AG04449 (cell line): ENCODE measurements at regions not wholly inside any gene's neighbourhood (a gene's known extent, or its start where the extent isn't known, plus 50 kb on each side); places are given as distances from the start of the nearest gene placed in this dataset.

ENCODE experiments used
- CTCF ChIA-PET: fragments of 350-600 bp; formaldehyde crosslinking; extraction: SDS; loops from one replicate; lab custom pipeline; 2021; ENCODE audit warnings: antibody characterized with exemption; lab: Yijun Ruan, JAX
- POLR2A ChIA-PET: fragments of 400-600, 350-600 bp; formaldehyde crosslinking; extraction: SDS; loops from one replicate; lab custom pipeline; 2020; ENCODE audit warnings: antibody characterized with exemption, inconsistent platforms; lab: Yijun Ruan, JAX
- DNase-seq: peaks from one replicate; pipeline ENCODE4 v3.0.0-alpha.2; 2010; ENCODE audit warnings: low read depth, low spot score
- H3K4me3 ChIP-seq: 2 replicates; pipeline ENCODE4 v1.5.1; 2011; ENCODE audit warnings: low read depth, mild to moderate bottlenecking, control low read depth, low read length
- TF ChIP-seq, protein P1 (sequence below): IDR thresholded peaks from one replicate; pipeline ENCODE4 v1.5.1; 2011; ENCODE audit warnings: mild to moderate bottlenecking, moderate library complexity, low read length, control low read depth, inconsistent platforms; ENCODE audit not compliant: insufficient read depth; ENCODE audit errors: missing control alignments

DNA sequence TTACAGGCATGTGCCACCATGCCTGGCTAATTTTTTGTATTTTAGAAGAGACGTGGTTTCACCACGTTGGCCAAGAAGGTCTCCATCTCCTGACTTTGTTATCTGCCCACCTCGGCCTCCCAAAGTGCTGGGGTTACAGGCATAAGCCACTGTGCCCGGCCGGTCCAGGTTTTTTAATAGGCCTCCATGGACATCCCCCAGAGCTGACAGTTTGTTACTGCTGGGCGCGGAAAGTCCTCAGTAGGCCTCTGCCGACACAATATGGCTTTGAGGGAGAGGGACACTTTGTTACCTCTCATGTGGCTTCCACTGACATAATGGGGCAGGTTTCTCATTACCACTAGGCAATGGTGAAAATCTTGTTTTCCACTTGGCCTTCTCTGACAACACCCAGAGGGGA lies 152.0 kb downstream of the WNT7A start:
- TF ChIP-seq, protein P1, sequence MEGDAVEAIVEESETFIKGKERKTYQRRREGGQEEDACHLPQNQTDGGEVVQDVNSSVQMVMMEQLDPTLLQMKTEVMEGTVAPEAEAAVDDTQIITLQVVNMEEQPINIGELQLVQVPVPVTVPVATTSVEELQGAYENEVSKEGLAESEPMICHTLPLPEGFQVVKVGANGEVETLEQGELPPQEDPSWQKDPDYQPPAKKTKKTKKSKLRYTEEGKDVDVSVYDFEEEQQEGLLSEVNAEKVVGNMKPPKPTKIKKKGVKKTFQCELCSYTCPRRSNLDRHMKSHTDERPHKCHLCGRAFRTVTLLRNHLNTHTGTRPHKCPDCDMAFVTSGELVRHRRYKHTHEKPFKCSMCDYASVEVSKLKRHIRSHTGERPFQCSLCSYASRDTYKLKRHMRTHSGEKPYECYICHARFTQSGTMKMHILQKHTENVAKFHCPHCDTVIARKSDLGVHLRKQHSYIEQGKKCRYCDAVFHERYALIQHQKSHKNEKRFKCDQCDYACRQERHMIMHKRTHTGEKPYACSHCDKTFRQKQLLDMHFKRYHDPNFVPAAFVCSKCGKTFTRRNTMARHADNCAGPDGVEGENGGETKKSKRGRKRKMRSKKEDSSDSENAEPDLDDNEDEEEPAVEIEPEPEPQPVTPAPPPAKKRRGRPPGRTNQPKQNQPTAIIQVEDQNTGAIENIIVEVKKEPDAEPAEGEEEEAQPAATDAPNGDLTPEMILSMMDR: no peak
- ChIA-PET POLR2A (no interaction called here), CTCF (no interaction called here)
- no peak overlapping the region for H3K4me3 ChIP-seq
- no peak for DNase-seq

DNA sequence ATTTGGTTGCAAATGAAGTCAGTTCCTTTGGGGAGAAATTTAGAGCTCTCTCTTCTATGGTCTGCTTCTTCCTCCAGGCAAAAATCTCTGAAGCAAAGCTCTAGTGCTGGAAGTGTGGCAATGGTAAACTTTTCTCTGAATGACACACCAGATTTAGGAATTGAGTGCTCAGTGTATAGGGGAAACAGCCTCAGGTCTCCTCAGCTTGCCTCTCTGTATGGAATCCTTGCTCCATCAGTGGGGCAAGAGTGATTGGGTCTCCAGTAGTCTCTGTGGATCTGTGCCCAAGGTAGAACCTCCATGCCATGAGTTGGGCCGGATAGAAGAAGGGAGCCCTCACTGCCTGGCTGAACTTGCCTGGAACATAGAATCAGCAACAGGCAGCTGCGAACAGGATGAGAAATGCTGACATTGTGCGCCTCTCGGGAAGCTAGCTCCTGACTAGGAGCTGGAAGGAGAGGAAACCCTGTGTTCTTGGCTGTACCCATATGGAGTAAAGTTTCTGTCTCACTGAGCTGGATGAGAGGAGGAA lies 156.1 kb downstream of the WNT7A start:
- H3K4me3 ChIP-seq: no peak overlapping the region
- ChIA-PET POLR2A (no interaction called here), CTCF (interaction anchor here (1.2 kb wide), 1 partner anchor 73 kb away, joined by 3 read pairs; no protein-coding TSS in a partner anchor)
- DNase-seq: no peak
- TF ChIP-seq, protein P1: no peak

DNA sequence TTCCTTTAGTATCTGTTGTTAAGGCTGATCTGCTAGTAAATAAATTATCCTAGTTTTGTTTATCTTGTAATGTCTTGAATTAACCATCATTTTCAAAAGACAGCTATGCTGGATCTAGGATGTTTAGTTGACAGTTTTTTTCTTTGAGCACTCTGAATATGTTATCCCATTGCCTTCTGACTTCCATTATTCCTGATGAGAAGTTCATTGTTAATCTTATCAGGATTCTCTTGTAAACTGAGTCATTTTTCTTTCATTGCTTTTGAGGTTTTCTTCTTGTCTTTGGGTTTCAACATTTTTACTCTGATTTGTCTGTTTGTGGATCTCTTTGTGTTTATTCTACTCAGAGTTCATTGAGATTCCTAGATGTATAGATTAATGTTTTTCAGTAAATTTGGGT lies 157.7 kb downstream of the WNT7A start:
- ChIA-PET CTCF (no interaction called here), POLR2A (no interaction called here)
- no peak overlapping the region for H3K4me3 ChIP-seq
- TF ChIP-seq, protein P1: no peak
- no peak for DNase-seq

DNA sequence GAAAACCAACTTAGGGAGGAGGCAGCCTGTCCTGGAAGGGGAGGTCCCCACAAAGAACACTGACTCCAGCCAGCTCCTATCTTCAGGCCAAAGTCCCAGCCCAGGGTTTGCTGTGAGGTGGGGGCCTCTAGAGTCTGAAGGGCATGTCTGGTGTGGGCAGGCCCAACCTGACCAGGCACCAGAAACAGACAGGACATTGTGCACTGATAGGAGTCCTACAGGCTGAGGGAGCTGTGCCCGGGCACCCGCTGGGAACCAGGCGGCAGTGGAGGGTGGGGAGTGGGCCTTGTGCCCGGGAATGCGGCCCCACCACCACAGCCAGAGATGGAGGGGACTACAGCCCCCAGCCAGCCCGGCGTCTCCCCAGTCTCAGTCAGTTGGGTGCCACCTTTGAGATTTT lies 161.4 kb downstream of the WNT7A start:
- TF ChIP-seq, protein P1: no peak
- ChIA-PET POLR2A (no interaction called here), CTCF (no interaction called here)
- DNase-seq: no peak
- H3K4me3 ChIP-seq: no peak overlapping the region

DNA sequence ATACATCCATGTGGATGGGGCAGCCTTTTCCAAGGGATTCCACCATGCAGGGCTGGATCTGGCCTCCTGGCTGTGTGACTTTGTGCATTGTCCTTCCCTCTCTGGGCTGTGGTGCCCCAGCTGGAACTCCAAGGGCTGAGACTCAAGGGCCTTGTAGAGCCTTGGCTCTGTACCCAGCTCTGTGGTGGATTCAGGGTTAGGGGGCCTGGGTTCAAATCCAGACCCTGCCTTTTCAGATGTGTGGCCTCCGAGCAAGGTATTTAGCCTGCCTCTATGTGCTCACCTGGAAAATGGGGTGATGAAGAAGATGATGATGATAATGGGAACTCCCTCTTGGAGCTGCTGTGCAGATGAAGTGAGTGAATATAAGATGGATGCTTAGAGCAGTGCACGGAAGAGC lies 161.9 kb downstream of the WNT7A start:
- no peak overlapping the region for H3K4me3 ChIP-seq
- POLR2A ChIA-PET: no interaction called here
- TF ChIP-seq, protein P1: no peak
- DNase-seq: no peak
- CTCF ChIA-PET: no interaction called here

DNA sequence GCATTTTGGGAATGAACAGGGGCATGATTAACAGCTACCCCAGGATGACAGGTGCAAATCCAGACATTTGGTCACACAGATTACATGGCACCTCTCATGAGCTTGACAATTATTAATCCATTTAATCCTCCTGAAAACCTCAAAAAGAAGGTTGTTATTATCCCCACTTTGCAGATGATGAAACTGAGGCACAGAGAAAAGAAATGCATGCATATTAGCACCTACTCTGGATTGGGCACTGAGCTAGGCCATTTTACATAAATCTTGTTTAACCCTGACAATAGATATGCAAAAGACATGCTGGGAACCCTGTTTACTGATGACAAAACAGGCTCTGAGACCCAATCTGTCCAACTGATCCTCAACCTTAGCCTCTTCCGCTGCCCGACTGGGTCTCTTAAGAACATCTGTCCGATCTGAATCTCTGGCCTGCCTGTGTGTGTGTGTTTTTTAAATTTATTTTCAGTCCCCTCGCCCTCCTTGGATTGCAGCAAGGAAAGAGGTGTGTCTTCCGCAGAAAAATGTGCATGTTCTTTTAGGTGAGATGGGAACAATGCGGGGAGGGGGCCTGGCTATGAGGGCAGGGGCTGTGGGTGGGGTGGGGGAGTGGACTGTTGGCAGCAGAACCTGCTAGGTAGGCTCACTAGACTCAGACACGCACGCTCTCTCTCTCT lies 162.5 kb downstream of the WNT7A start:
- CTCF ChIA-PET: no interaction called here
- DNase-seq: no peak
- TF ChIP-seq, protein P1: no peak
- H3K4me3 ChIP-seq: no peak overlapping the region
- POLR2A ChIA-PET: no interaction called here
